ENCODE measurements at regions not wholly inside any gene's neighbourhood (a gene's known extent, or its start where the extent isn't known, plus 50 kb on each side); places are given as distances from the start of the nearest gene placed in this dataset.

- DNase-seq (ENCODE audit: low spot score), result no peak
Observed at GRCh38 chr1:173422456-173422976, 54.6 kb upstream of the PRDX6 start.

DNA sequence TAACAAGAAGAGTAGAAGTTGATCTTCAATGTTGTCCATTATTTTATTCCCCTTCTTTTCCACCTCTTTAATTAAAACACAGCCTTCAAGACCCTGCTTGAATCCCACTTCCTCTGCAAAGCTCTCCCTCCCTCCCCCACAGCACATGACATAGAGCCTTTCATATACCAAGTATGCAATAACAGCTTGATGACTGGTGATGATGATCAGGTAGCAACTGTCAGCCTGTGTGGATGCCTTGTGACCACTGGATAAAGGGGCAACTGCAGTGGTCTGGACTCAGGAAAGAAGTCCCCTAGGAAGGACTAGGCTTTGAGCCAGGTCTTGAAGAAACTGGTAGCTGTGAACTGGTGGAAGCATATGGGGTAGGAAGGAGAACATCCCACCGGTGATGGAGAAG lies 53.8 kb upstream of the PRDX6 start:
- DNase-seq (ENCODE audit: low spot score), result no peak

DNA sequence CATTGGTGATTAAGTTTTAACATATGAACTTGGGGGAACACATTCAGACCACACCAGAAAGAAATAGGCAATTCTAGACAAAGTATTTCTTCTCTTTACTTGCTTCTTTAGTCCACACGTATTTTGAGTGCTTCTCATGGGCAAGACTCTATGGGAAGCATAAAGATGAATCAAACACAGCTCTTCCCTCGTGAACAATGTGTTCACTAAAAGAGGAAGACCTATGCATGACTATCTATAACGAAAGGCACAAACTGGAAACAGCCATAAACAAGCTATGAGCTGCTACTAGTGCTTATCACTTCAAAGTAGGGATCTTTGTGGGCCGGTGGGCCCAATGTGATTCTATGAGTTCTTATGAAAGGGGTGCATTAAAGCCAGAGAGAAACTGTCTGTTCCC lies 53.0 kb upstream of the PRDX6 start:
- DNase-seq (ENCODE audit: low spot score), result no peak

- DNase-seq (ENCODE audit: low spot score), result no peak
Observed at GRCh38 chr1:173424782-173425407, 52.2 kb upstream of the PRDX6 start.

DNA sequence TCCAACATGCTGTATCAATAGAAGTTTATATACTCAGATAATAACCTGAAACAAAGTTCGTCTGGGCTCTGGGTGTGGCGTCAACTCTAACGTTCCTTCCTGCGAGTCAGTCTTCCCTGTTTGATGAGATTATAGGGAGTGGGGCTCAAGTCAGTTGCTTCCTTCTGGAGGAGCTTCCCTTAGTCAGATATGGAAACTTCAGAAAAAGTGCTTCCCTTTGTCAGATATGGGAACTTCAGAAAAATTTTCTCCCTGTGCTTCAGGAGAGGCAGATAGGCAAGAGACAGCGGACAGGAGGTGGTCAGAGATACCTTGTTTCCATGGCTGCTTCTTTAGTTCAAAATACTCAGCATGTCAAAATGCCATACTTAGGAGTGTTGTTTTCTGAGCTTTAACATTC lies 51.1 kb upstream of the PRDX6 start:
- DNase-seq (ENCODE audit: low spot score), result no peak

- no peak for DNase-seq (ENCODE audit: low spot score)
Observed at GRCh38 chr1:173427146-173428054, 49.7 kb upstream of the PRDX6 start.

All from germinal center (tissue), 1 donor.